ENCODE measurements at regions not wholly inside any gene's neighbourhood (a gene's known extent, or its start where the extent isn't known, plus 50 kb on each side); places are given as distances from the start of the nearest gene placed in this dataset.

- TF ChIP-seq POLR2A (IDR thresholded peaks at IDR 0.05) (no peak), EP300 (IDR thresholded peaks at IDR 0.05; ENCODE audit: low read depth) (no peak), POLR2AphosphoS5 (IDR thresholded peaks at IDR 0.05) (no peak)
- TF ChIP-seq, protein P1, sequence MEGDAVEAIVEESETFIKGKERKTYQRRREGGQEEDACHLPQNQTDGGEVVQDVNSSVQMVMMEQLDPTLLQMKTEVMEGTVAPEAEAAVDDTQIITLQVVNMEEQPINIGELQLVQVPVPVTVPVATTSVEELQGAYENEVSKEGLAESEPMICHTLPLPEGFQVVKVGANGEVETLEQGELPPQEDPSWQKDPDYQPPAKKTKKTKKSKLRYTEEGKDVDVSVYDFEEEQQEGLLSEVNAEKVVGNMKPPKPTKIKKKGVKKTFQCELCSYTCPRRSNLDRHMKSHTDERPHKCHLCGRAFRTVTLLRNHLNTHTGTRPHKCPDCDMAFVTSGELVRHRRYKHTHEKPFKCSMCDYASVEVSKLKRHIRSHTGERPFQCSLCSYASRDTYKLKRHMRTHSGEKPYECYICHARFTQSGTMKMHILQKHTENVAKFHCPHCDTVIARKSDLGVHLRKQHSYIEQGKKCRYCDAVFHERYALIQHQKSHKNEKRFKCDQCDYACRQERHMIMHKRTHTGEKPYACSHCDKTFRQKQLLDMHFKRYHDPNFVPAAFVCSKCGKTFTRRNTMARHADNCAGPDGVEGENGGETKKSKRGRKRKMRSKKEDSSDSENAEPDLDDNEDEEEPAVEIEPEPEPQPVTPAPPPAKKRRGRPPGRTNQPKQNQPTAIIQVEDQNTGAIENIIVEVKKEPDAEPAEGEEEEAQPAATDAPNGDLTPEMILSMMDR (IDR thresholded peaks at IDR 0.05): no peak
- intact Hi-C loops (cut with DNase I; ENCODE audit: low total_unique reads) (no loop called here), in situ Hi-C loops (cut with MboI; ENCODE audit: low pct_ligation_motif_present in 1 of 4, low pct_unique_long_range_greater_than_20kb in 1 of 4, low sequenced_read_pairs in 3 of 4) (no loop called here)
- no peaks in the 10 kb centered on the region for H3K27me3 ChIP-seq
- H3K27ac ChIP-seq: no peak overlapping the region
- 57 to 72% methylated on average over 3 of the region's 3 CpGs for WGBS, 2 donors (ENCODE audit: low coverage in 1 of 2)
- H3K36me3 ChIP-seq: no peaks in the 10 kb centered on the region
- no peak overlapping the region for H3K4me3 ChIP-seq
- H3K9me3 ChIP-seq: no peaks in the 10 kb centered on the region
- H3K4me1 ChIP-seq: no peaks in the 10 kb centered on the region
- DNase-seq: no peak
Observed at GRCh38 chr12:67154901-67155300, 114.3 kb upstream of the CAND1 start.

DNA sequence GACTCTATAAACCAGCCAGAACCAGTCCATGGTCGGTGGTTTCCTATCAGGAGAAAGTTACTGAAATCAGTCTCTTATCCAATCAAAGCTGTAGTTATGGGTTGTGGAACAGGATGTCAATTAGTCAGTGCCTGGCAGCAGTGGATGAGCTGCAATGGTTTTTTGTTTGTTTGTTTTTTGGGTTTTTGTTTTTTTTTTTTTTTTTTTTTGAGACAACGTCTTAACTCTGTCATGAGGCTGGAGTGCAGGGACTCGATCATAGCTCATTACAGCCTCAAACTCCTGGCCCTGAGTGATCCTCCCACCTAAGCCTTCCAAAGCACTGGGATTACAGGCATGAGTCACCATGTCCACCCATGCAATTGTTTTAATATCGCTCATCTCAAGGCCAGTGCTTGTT lies 113.3 kb upstream of the CAND1 start:
- intact Hi-C loops (cut with DNase I; ENCODE audit: low total_unique reads) (no loop called here), in situ Hi-C loops (cut with MboI; ENCODE audit: low pct_ligation_motif_present in 1 of 4, low pct_unique_long_range_greater_than_20kb in 1 of 4, low sequenced_read_pairs in 3 of 4) (no loop called here)
- TF ChIP-seq POLR2AphosphoS5 (IDR thresholded peaks at IDR 0.05) (no peak), POLR2A (IDR thresholded peaks at IDR 0.05) (no peak), EP300 (IDR thresholded peaks at IDR 0.05; ENCODE audit: low read depth) (no peak)
- TF ChIP-seq, protein P1 (IDR thresholded peaks at IDR 0.05): no peak
- Histone ChIP-seq H3K36me3 (no peaks in the 10 kb centered on the region), H3K27me3 (no peaks in the 10 kb centered on the region), H3K4me1 (no peaks in the 10 kb centered on the region), H3K27ac (no peak overlapping the region), H3K4me3 (no peak overlapping the region), H3K9me3 (no peaks in the 10 kb centered on the region)
- DNase-seq: no peak
- 71 to 78% methylated on average over 2 to 4 of the region's 4 CpGs for WGBS, 2 donors (ENCODE audit: low coverage in 1 of 2)

GRCh38 chr12:67161322-67161918 lies 107.7 kb upstream of the CAND1 start:
- H3K36me3 ChIP-seq: no peaks in the 10 kb centered on the region
- 82 to 100% methylated on average over 2 to 6 of the region's 6 CpGs for WGBS, 2 donors (ENCODE audit: low coverage in 1 of 2)
- H3K27me3 ChIP-seq: no peaks in the 10 kb centered on the region
- TF ChIP-seq, protein P1 (IDR thresholded peaks at IDR 0.05): peak; percentile 39 to 54 (median 46)
- no peak for TF ChIP-seq POLR2A (IDR thresholded peaks at IDR 0.05)
- no peaks in the 10 kb centered on the region for H3K9me3 ChIP-seq
- in situ Hi-C loops (cut with MboI; ENCODE audit: low pct_ligation_motif_present in 1 of 4, low pct_unique_long_range_greater_than_20kb in 1 of 4, low sequenced_read_pairs in 3 of 4) (no loop called here), intact Hi-C loops (cut with DNase I; ENCODE audit: low total_unique reads) (no loop called here)
- H3K4me3 ChIP-seq: no peak overlapping the region
- H3K27ac ChIP-seq: no peak overlapping the region
- peak; percentile 39 for DNase-seq
- H3K4me1 ChIP-seq: no peaks in the 10 kb centered on the region

DNA sequence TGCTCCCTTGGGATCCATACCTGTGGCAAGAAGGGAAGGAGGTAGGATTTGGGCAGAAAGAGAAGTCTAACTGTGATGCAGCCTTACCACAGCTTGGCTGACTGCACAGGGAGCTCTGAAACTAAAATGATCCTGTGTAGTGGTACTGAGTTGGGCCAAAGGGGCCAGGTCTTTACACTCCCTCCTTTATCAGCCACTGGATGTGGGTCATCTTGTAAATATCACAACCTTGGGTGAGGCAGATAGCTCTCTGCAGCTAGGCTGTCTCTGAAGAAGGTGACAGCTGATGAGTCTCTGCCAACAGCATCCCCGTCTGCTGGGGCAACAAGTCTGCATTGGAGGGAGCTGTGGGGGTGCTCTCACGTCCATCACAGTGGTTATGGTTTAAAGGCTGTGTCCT lies 95.9 kb upstream of the CAND1 start:
- intact Hi-C loops (cut with DNase I; ENCODE audit: low total_unique reads) (no loop called here), in situ Hi-C loops (cut with MboI; ENCODE audit: low pct_ligation_motif_present in 1 of 4, low pct_unique_long_range_greater_than_20kb in 1 of 4, low sequenced_read_pairs in 3 of 4) (no loop called here)
- H3K4me1 ChIP-seq: no peaks in the 10 kb centered on the region
- no peak for DNase-seq
- no peaks in the 10 kb centered on the region for H3K9me3 ChIP-seq
- H3K27ac ChIP-seq: no peak overlapping the region
- H3K4me3 ChIP-seq: no peak overlapping the region
- 65 to 83% methylated on average over 2 of the region's 2 CpGs for WGBS, 2 donors (ENCODE audit: low coverage in 1 of 2)
- H3K27me3 ChIP-seq: no peaks in the 10 kb centered on the region
- TF ChIP-seq EP300 (IDR thresholded peaks at IDR 0.05; ENCODE audit: low read depth) (no peak), POLR2A (IDR thresholded peaks at IDR 0.05) (no peak), POLR2AphosphoS5 (IDR thresholded peaks at IDR 0.05) (no peak)
- TF ChIP-seq, protein P1 (IDR thresholded peaks at IDR 0.05): no peak
- H3K36me3 ChIP-seq: no peaks in the 10 kb centered on the region

All from transverse colon (tissue), 4 donors.